ENCODE measurements at regions not wholly inside any gene's neighbourhood (a gene's known extent, or its start where the extent isn't known, plus 50 kb on each side); places are given as distances from the start of the nearest gene placed in this dataset.
A peak's percentile ranks its signal among the peaks of the same experiment; 100 is the strongest.
"Not testable (repeated sequence)": the region's sequence is repeated elsewhere in the genome, so short reads cannot be mapped to it uniquely, and the experiment has no call there.

DNA sequence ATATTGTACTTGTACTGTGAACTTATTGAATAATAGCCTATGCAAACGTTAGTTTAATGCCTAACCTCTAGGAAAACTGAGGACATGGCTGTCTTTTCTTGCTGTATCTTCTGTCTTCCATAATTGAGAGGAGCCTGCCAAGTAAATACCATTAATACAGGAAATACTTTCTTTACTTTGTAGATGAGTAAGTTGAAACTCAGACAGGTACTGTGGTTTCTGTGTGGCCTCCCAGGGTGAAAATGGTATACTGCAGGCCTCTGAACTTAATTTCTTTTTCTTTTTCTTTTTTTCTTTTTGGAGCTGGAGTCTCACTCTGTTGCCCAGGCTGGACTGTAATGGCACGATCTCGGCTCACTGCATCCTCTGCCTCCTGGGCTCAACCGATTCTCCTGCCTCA is 208.8 kb upstream of the ADGRL4 start:
- no peak for DNase-seq (ENCODE audit: low read depth)

DNA sequence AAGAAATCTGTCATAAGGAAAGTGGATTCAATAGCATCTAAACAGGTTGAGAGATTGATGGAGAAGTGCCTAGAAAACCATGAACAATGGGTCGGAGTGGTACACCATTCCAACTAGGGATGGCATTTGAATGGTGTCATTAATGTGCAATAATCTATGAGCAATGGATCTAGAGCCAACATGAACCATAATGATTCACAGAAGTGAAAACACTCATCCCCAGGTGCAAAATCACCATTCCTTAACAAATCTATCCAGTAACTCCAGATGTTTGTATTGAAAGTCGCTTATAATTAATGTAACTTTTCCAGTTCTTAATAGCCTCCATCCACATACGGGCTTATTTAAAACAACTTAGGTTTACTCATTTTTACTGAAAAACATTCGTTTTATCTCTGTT is 201.3 kb upstream of the ADGRL4 start:
- no peak for DNase-seq (ENCODE audit: low read depth)

DNA sequence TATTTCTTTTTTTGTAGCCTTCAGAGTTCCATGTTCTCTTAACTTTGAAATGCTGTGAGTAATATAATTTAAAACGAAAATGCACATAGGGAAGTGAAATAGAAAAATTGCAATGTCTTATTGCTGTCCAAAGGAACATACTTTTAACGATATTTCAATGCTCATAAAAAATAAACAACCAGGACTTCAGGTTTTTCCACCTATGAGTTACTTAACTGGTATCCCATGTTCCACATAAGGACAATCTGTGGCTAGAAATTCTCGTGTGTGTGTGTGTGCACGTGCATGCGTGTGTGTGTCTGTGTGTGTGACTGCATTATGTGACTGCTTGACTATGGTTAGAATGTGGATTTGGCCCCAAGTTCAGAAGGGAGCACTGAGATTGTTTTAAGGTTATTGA is 200.8 kb upstream of the ADGRL4 start:
- DNase-seq (ENCODE audit: low read depth): no peak

DNA sequence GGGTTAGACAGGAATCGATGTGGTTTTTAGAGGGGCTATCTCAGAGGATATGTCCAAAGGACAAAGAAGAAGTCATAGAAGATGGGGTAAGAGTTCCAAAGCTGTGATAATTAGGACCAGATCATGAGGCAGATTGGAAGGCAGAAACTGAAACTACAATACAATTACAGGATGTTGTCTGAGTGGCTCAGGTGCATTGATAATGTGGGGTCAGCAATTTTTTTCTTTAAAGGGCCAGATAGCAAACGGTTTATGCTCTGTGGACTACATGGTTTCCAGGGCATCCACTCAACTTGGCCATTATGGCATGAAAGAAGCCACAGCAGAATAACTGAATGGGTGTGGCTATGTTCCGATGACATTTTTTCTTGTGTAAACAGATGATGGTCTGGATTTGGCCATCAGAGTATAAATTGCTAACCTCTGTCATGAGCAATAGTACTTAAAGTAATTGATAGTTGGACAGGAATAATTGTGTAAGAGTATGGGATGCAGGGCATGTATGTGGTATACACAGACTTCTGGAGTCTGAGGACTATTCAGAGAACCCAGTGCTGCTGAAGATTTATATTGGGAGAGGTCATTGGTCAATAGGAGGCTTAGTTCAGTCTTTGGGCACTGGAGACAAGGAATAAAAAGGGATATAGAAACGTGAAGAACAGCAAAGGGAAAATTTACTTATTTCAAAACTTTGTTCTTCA is 198.4 kb upstream of the ADGRL4 start:
- no peak for DNase-seq (ENCODE audit: low read depth)

DNA sequence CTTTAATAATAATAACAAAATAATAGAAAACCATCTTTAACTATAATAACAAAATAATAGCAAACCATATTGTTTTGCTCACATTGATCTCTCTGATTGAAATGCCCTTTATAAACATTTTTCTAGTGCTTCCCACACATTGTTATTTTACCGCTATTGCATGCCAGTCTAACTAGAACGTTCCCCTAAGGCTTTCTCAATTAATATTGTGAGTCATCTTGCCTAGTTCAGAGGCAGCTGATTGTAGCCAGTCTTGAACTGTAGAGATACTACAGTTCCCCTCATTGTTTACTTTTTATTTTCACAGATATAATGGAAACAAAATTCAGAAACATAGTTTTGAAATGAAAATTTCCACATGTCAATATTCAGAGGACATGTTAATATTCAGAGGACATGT is 192.3 kb upstream of the ADGRL4 start:
- no peak for DNase-seq (ENCODE audit: low read depth)

DNA sequence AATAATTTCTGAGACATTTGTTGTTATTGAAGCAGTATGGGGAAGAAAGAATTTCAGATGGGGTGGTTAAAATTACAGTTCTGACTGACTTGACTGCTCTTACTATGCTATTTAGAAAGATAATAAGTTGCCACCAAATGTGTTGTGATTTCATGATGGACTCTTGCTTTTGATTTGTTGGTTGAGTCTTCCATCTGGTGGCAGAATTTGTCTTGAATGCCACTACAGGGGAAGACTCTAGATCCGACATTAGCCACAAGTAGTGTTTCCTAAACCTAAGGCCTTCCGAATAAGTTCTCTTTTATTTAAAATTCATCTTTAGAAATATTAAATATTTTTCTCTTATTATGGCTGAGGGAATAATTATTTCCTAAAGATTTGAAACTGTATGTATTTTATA is 190.9 kb upstream of the ADGRL4 start:
- DNase-seq (ENCODE audit: low read depth): peak; percentile 20

DNA sequence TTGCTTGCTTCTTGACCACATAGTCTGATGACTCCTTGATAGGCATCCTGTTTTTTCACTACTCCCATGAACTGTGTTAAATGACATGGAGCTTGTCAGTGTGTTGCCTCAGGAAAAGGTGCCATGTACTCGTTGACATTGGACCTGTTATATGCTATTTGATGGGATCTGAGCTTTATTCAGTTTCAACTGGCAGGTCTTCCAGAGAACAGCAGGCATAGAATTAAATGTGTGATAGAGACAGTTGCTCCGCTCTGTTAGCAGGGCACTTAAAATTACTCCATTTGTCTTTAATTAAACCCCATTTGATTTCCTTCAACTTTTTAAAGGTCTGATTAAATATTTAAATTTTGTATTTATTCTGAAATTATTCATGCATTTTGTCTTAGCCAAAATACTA is 189.7 kb upstream of the ADGRL4 start:
- no peak for DNase-seq (ENCODE audit: low read depth)

DNA sequence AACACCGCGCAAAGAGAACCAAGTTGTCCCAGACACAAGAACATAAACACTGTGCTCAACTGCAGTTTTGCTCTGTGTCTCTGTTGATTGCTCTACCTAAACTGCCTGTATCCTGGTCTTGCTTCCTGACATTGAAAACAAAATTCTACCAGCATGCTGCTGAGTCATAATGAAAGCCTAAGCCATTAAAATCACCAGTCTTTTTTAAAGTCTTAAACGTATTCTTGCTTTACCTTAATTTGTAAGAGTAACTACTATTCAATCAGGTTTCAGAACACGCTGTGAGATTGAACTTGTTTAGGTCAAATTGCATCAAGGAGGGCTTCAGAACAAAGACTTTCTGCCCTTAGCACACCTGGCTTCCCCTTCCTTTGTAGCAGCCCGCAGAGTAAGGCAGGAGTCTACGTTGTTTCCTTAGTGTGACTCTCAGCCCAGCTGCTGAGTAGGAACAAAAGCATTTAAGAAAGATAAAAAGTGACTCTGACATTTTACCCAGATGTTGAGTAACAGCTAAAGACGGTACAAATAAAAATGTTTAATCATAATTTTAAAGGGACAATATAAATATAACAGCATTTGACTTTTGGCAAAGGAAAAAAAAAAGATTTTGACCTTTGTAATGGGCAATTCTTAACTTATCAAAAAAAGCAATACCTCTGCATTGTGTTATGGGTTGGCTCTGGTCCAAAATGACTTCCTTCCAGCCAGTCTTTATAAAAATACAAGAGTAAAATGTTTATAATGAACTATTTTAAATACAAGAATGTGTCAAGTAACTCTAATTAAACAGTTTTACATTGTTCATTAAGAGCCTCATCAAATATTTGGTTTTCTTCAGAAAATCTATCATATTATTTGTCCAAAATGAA is 186.9 kb upstream of the ADGRL4 start:
- DNase-seq (ENCODE audit: low read depth): peak; percentile 45

DNA sequence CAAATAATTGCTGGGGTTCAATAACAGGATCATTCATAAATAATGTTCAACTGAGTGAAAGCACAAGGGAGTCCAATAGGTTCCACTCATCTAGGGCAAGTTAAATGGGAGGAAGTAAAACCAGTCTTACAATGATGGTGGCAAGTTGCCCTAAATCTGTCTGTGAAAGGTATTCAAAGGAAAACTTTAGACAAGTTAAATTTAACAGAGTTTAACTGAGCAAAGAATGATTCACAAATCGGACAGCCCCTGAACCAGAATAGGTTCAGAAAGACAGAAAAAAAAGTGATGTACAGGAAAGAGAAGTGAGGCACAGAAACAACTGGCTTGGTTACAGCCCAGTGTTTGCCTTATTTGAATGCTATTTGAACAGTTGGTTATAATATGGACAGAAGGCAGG is 183.5 kb upstream of the ADGRL4 start:
- no peak for DNase-seq (ENCODE audit: low read depth)

DNA sequence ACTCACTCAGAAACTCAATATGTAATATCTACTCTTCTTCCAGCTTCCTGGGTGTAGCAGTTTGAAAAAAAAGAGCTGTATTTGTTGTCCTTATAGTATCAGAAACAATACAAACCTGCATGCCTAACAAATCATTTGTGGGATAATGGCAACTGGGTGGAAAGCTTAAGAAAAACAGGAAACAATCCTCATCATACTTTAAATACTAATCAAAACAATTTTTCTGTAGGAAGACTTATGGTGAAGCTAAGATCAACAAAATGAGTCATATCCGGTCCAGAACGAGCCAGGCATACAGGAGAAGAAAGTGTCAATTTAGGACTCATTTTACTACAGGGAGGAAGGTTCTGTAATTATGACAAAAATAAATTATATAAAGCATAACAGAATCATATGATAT is 181.8 kb upstream of the ADGRL4 start:
- peak; percentile 50 for DNase-seq (ENCODE audit: low read depth)

DNA sequence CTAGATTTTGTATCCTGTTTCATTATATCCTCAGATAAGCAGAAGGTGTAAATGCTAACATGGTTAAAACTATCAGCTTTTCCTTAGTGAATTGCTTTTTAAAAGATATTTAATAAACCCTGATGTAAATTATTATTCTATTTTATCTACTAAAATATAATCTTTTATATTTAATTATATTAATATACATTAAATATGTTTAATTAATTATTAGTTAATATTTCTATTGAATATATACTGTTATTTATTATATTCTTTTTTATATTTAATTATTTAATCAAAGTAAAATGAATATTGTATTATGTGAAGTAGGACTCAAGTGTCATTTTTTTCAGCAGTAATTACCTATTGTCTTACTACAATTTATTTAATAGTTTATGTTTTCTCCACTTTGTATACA is 179.7 kb upstream of the ADGRL4 start:
- no peak for DNase-seq (ENCODE audit: low read depth)

DNA sequence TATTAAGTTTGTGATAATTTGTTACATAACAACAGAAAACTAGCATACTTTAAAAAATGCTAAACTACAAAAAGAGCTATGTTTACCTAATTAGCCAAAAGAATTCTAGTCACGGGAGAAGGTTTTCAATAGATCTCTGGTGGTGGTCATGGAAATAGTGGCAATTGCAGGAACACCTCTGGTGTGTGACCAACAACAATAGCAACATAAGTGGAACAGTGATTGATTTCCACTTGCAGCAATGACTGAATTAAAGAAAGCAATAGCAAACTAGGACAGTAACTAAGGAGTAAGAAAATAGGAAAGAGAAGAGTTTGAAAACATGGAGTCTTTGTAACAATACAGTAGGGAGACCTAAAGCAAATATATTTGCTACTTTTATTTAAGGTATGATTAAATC is 171.3 kb upstream of the ADGRL4 start:
- no peak for DNase-seq (ENCODE audit: low read depth)

DNA sequence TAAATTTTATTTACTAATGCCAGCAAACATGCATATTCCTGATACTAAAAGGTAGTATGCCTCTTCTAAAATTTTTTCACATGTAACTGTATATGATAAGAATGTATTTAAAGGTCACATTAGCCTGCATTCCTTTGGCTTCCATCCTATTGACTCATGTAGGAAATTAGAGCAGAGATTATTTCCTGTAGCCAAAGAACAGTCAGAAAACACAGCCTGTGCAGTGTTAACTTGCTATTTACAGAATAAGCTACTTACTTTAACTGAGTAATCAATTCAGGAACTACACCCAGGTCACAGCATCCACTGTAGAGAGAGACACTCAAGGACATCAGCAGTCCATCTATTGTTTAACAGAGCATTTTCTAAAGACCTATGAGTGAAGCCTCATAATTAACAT is 154.5 kb upstream of the ADGRL4 start:
- DNase-seq (ENCODE audit: low read depth): peak; percentile 72

DNA sequence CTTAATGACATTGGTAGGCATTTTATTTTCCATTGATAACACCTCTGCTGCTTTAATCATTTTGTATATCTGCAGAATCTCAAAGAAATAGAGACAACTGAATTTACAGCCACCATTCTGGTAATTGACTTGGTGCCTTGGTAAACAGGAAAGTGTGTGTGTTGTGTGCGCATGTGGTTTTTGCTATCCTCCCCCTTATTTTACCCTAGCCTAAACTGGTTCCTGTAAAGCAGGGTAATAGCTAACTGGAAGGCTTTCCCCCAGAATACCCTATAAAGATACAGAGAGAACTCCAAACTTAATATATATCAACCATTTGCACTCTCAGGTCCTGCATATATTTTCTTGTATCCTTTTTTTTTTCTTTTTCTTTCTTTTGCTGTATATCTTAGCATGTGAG is 149.5 kb upstream of the ADGRL4 start:
- no peak for DNase-seq (ENCODE audit: low read depth)

DNA sequence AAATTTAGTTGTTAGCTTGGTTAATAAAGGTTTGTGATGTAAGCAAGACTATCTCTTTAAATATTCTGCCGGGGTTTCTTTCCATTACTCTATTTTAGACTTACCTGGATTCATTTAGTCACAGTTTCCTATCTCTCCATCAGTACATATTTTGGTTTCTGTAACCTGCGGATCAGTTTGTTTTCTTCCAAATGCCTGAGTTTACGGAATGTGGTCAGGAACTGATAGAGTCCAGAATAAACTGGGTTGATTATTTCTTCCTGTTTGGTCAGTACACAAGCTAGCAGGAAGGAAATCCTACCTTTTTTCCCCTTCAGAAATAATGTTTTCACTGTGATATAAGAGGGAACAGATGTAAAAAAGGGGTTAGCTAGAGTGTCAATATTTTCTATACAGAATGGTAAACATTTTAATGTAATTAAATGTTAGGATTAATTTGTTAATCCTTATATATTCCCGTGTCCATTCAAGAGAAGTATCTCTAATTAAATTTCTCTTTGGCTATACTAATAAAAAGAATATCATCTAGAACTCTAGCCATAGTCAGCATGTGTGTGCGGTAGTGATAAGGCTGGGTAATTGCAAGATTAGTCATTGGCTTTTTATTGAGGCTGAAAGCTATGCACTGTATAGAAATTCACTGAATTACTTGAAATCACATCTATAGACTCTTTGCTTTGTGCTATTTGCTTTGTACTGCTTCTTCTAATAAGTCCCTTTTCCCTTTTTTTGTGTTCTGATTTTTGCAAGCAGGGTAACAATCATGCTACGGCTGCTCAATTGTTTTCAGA is 144.7 kb upstream of the ADGRL4 start:
- DNase-seq (ENCODE audit: low read depth): no peak

DNA sequence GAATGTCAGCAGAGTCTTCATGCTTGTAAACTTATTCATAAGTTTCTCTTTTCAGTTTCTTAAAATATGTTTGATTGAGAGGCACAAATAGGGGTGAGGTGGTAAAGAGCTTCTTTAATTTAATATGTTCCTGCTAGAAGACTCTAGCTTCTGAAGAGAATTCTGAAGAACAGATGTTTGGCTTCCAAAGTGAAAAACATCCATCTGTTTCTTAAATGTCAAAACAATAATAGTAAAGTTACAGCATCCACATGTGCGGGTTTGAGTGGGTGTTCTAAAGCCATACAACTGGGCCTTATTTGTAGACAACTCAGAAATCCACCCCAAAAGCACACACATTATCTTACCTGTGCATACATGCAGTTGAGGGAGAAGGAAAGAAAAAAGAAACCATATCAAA is 144.0 kb upstream of the ADGRL4 start:
- no peak for DNase-seq (ENCODE audit: low read depth)

DNA sequence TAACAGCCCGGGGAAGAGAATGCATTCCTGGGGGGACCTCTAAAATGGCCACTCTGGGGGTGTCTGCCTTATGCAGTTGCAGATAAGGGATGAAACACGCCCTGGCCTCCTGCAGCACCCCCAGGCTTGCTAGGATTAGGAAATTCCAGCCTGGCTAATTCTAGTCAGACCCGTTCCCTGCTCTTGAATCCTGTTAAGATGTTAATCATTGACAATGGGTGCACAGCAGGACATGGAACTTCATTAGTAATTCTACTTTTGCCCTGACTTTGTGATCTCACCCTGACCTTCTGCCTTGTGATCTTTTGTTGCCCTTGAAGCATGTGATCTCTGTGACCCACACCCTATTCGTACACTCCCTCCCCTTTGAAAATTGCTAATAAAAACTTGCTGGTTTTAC is 131.7 kb upstream of the ADGRL4 start:
- DNase-seq (ENCODE audit: low read depth): not testable (repeated sequence)

DNA sequence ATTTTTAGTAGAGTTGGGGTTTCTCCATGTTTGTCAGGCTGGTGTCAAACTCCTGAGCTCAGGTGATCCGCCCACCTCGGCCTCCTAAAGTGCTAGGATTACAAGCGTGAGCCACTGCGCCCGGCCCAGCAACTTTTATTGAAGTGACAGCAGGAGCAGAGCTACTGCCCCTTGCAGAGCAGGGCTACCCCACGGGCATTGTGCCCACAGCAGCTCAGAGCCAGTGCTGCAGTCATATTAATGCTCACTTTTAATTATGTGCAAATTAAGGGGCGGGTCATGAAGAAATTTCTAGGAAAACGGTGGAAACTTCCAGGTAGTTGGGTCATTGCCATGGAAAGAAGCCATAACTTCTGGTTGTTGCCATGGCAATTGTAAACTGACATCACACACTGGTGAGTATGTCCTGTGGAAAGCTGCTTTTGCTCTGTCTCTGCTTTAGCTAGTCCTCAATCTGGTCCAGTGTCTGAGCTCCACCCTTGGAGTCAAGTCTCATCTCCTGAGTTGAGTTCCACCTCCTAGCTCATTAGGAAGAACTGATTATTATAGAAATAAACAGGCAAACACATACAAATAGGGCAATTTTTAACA is 127.3 kb upstream of the ADGRL4 start:
- no peak for DNase-seq (ENCODE audit: low read depth)

DNA sequence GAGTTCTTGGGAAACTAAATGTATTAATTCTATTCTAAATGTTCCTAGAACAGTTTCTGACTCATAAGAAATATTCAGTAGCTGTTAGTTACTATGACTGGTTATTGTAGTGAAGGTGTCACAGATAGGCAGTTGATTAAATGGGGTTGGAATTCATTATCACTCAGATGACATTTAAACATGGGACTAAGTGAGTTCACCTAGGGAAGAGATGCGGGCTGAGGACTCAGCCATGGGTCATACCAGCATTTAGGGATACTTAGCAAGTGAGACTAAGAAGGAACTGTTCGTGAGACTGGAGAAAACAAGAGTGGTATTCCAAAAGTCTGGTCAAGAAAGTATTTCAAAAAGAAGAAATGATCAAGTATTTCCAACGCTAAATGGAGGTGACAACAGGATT is 125.1 kb upstream of the ADGRL4 start:
- no peak for DNase-seq (ENCODE audit: low read depth)

DNA sequence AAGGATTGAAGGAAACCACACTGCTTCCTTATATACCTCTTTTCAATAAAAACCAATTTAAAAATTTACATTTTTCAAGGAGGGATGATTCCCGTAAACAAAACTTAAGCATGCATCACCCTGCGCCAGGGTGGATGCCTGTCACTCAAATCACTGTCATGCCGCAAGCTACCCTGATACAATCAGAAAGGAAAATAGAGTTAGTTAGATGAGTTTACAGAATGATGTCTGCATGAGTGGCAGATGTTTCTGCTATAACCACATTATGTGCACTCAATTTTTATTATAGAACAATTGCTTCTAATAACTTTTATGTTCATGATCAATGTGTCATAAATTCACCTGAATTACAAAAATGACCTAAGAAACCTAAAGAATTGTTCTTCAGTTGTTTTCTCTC is 123.4 kb upstream of the ADGRL4 start:
- DNase-seq (ENCODE audit: low read depth): no peak

DNA sequence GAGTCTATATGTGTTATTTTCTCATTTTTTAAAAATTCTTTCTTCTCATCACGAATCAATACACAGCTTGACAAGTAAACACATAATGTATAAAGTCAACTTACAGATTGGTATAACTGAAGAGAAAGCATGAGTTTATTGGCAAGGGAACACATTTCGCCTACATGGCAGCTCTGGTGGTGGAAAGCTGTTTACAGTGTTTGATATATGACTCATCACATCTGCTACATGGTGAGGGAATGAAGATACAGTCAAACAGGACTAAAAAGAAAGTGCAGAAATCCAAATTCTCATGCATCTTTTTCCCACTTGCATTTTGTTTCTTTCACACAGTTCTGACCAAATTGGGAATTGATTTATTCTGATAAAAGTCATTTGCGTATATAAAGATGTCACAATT is 122.2 kb upstream of the ADGRL4 start:
- peak; percentile 34 for DNase-seq (ENCODE audit: low read depth)

DNA sequence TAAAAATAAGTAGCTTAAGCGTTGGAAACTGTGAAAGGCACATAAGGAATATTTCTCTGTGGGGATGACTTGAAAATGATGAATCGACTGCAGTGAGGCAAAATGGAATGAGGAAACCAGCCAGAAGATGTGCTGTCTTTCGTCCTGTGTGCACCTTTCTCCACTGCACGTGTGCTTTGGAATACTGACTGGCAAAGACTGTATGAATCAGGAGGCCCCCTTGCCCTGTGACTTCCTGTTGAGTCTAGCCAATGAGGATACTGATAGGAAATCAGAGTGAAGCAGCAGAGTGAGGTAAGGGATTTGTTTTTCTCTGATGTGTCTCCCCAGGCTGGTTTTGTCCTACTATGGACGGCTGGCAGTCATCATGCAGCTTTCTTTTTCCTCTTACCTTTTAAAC is 118.2 kb upstream of the ADGRL4 start:
- DNase-seq (ENCODE audit: low read depth): no peak

DNA sequence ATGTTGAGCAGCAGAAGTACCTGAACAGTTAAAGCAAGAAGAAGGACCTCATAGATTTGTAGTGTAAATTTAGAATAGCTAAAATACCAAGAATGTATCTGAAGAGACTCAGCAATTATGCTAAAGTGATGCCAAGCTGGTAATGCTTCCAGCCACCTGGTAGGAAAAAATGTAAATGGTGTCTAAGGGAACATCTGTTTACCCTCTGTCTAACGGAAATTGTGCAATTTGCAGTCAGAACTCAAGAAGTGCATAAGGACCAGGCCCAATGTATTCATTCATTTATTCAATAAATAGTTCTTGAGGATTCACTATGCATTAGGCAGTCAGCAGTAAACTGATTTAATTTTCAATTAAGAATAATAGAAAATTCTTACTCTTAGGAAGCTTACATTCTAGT is 116.0 kb upstream of the ADGRL4 start:
- no peak for DNase-seq (ENCODE audit: low read depth)
